ENCODE measurements at regions not wholly inside any gene's neighbourhood (a gene's known extent, or its start where the extent isn't known, plus 50 kb on each side); places are given as distances from the start of the nearest gene placed in this dataset.

GRCh38 chrX:43225626-43226328 is 430.3 kb upstream of the MAOA start:
- no peak for TF ChIP-seq CTCF (IDR thresholded peaks at IDR 0.05; ENCODE audit: low read depth, low read length, missing input control)
- TF ChIP-seq GABPA (IDR thresholded peaks at IDR 0.05 in 1 of 2, conservative IDR thresholded peaks at IDR 0.05 in 1 of 2), result no peak
- TF ChIP-seq YY1 (IDR thresholded peaks at IDR 0.05), result no peak
- TF ChIP-seq RXRA (IDR thresholded peaks at IDR 0.05), result peak; percentile 16 to 42
- peak; percentile 45 for TF ChIP-seq SP1 (IDR thresholded peaks at IDR 0.05)
- TF ChIP-seq HNF4G (IDR thresholded peaks at IDR 0.05), result peak; percentile 87
- no peak for TF ChIP-seq MAX (IDR thresholded peaks at IDR 0.05)
- TF ChIP-seq HNF4A (conservative IDR thresholded peaks at IDR 0.05), result peak; percentile 85 to 93
- TF ChIP-seq RAD21 (IDR thresholded peaks at IDR 0.05), result peak in 1 of 2 donors; percentile 14
- no peaks in the 10 kb centered on the region for H3K9me3 ChIP-seq (ENCODE audit: control insufficient read depth in 4 of 4, low read length in 3 of 4)
- no peak for DNase-seq (ENCODE audit: low spot score)
- H3K4me3 ChIP-seq (ENCODE audit: low read depth in 1 of 3, low read length in 3 of 3), result no peak overlapping the region
- peaks cover 0 to 12% (median 6%) of the 10 kb centered on the region in 4 donors for H3K4me1 ChIP-seq (ENCODE audit: control insufficient read depth in 4 of 4, insufficient read depth in 4 of 4, low read length in 3 of 4)
- no peaks in the 10 kb centered on the region for H3K36me3 ChIP-seq (ENCODE audit: control insufficient read depth in 4 of 4, insufficient read depth in 3 of 4, low read depth in 1 of 4, low read length in 3 of 4)
- 31% methylated on average over 3 of the region's 3 CpGs for WGBS
- no peaks in the 10 kb centered on the region for H3K27me3 ChIP-seq (ENCODE audit: control insufficient read depth in 4 of 4, insufficient read depth in 4 of 4, low read length in 3 of 4)
- H3K27ac ChIP-seq (ENCODE audit: low read depth in 1 of 2, low read length in 2 of 2), result no peak overlapping the region
- H3K9ac ChIP-seq (ENCODE audit: low read depth in 1 of 2, low read length in 2 of 2), result no peak overlapping the region

GRCh38 chrX:43238461-43238945 is 417.6 kb upstream of the MAOA start:
- Histone ChIP-seq H3K27ac (ENCODE audit: low read depth in 1 of 2, low read length in 2 of 2) (no peak overlapping the region), H3K9me3 (ENCODE audit: control insufficient read depth in 4 of 4, low read length in 3 of 4) (no peaks in the 10 kb centered on the region), H3K9ac (ENCODE audit: low read depth in 1 of 2, low read length in 2 of 2) (no peak overlapping the region), H3K27me3 (ENCODE audit: control insufficient read depth in 4 of 4, insufficient read depth in 4 of 4, low read length in 3 of 4) (no peaks in the 10 kb centered on the region), H3K4me1 (ENCODE audit: control insufficient read depth in 4 of 4, insufficient read depth in 4 of 4, low read length in 3 of 4) (no peaks in the 10 kb centered on the region), H3K4me3 (ENCODE audit: low read depth in 1 of 3, low read length in 3 of 3) (no peak overlapping the region), H3K36me3 (ENCODE audit: control insufficient read depth in 4 of 4, insufficient read depth in 3 of 4, low read depth in 1 of 4, low read length in 3 of 4) (no peaks in the 10 kb centered on the region)
- no peak for DNase-seq (ENCODE audit: low spot score)
- TF ChIP-seq NR2F2 (IDR thresholded peaks at IDR 0.05) (no peak), REST (IDR thresholded peaks at IDR 0.05) (no peak), SP1 (IDR thresholded peaks at IDR 0.05) (no peak), FOXA1 (IDR thresholded peaks at IDR 0.05) (no peak), FOXA2 (IDR thresholded peaks at IDR 0.05) (no peak), GABPA (IDR thresholded peaks at IDR 0.05 in 1 of 2, conservative IDR thresholded peaks at IDR 0.05 in 1 of 2) (no peak), ATF3 (IDR thresholded peaks at IDR 0.05) (no peak), YY1 (IDR thresholded peaks at IDR 0.05) (no peak), HNF4A (conservative IDR thresholded peaks at IDR 0.05) (no peak), HNF4G (IDR thresholded peaks at IDR 0.05) (no peak), ZBTB33 (IDR thresholded peaks at IDR 0.05) (no peak), JUND (IDR thresholded peaks at IDR 0.05) (no peak), EGR1 (IDR thresholded peaks at IDR 0.05; ENCODE audit: low read depth in 2 of 2) (no peak), CTCF (IDR thresholded peaks at IDR 0.05; ENCODE audit: low read depth, low read length, missing input control) (no peak), TAF1 (conservative IDR thresholded peaks at IDR 0.05) (no peak), RAD21 (IDR thresholded peaks at IDR 0.05) (no peak)
- 88% methylated on average over 1 of the region's 1 CpG for WGBS

Measured in liver (tissue), 8 donors.